HFFc6 (cell line): ENCODE measurements at regions not wholly inside any gene's neighbourhood (a gene's known extent, or its start where the extent isn't known, plus 50 kb on each side); places are given as distances from the start of the nearest gene placed in this dataset.

Experiments
- DNase-seq: peaks from one replicate; pipeline ENCODE4 v3.0.0-alpha.2; 2018
- H3K27ac Mint-ChIP-seq: 2 replicates; pipeline ENCODE4 v1.8.0; 2020; ENCODE audit warnings: mild to moderate bottlenecking, mixed read lengths
- H3K27me3 Mint-ChIP-seq: 2 replicates; pipeline ENCODE4 v1.8.0; 2021; ENCODE audit warnings: mild to moderate bottlenecking, moderate library complexity, mixed read lengths; ENCODE audit not compliant: insufficient read depth
- H3K36me3 Mint-ChIP-seq: 2 replicates; pipeline ENCODE4 v1.8.0; 2021; ENCODE audit warnings: low read depth, mixed read lengths
- H3K4me1 Mint-ChIP-seq: 2 replicates; pipeline ENCODE4 v1.8.0; 2020; ENCODE audit warnings: low read depth, mixed read lengths
- H3K4me3 Mint-ChIP-seq: 2 replicates; pipeline ENCODE4 v1.8.0; 2020; ENCODE audit warnings: mild to moderate bottlenecking, moderate library complexity, mixed read lengths
- H3K9me3 Mint-ChIP-seq: 2 replicates; pipeline ENCODE4 v1.8.0; 2020; ENCODE audit warnings: mild to moderate bottlenecking, mixed read lengths
- TF ChIP-seq, protein P1 (sequence below): fragments of 200-600 bp; sonication (generic); IDR thresholded peaks from 2 replicates; pipeline ENCODE4 v1.5.0; 2021; ENCODE audit warnings: antibody characterized with exemption, mild to moderate bottlenecking

DNA sequence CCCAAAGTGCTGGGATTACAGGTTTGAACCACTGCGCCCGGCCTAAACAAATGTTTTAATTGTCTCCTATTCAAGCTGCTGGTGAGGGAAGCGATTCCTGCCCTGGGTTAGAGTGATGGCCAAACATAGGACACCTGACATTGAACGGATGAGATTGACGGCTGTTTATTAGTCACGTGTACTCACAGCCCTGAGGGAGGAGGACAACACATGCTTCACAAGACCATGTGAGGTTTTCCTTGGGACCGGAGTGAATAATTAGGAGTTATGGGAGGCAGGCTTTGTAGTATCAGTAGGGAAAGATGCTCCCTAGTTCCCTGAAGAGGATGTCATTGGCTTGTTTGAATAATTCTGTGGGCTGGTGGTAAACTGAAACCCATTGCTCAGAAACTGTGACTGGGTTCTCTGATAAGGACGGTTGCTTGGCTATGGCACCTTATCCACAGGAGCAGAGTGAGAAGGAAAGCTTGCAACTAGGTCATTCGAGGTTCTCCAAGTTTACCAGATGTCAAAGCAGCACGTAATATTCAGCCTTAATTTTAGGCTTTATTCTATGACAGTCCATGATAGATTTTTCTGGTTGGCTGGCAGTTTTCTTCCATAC, 245.8 kb downstream of the PLA2G4A start:
- TF ChIP-seq, protein P1, sequence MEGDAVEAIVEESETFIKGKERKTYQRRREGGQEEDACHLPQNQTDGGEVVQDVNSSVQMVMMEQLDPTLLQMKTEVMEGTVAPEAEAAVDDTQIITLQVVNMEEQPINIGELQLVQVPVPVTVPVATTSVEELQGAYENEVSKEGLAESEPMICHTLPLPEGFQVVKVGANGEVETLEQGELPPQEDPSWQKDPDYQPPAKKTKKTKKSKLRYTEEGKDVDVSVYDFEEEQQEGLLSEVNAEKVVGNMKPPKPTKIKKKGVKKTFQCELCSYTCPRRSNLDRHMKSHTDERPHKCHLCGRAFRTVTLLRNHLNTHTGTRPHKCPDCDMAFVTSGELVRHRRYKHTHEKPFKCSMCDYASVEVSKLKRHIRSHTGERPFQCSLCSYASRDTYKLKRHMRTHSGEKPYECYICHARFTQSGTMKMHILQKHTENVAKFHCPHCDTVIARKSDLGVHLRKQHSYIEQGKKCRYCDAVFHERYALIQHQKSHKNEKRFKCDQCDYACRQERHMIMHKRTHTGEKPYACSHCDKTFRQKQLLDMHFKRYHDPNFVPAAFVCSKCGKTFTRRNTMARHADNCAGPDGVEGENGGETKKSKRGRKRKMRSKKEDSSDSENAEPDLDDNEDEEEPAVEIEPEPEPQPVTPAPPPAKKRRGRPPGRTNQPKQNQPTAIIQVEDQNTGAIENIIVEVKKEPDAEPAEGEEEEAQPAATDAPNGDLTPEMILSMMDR, result no peak
- H3K9me3 Mint-ChIP-seq, result peaks cover 14% of the 10 kb centered on the region; the same call in 1 of the 2 replicates
- no peaks in the 10 kb centered on the region for H3K4me1 Mint-ChIP-seq

DNA sequence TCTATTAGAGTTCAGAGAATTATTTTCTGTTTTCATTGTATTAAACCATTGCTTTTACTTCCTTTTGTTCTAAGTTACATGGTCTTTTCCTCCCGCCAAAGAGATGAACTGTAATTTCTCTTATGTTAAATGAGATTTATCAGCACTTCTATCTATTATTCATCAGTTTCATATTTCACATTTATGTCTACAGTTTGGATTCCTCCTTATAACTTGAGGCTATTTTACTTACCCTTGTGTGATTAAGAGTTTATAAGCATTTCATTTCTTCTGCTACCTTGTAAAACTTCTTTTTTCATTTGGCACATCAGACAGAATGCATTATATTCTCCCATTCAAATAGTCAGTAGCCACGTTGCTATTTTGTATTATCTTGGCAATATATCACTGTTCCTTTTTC, 248.2 kb downstream of the PLA2G4A start:
- TF ChIP-seq, protein P1, result no peak
- Mint-ChIP-seq H3K27ac (no peak overlapping the region), H3K4me3 (no peak overlapping the region), H3K4me1 (no peaks in the 10 kb centered on the region), H3K9me3 (peaks cover 14% of the 10 kb centered on the region), H3K27me3 (no peaks in the 10 kb centered on the region; the same call in 1 of the 2 replicates), H3K36me3 (no peaks in the 10 kb centered on the region)
- no peak for DNase-seq

More for the DNA sequence above, 245.8 kb downstream of the PLA2G4A start:
- H3K27me3 Mint-ChIP-seq, result no peaks in the 10 kb centered on the region; the same call in 1 of the 2 replicates
- no peak overlapping the region for H3K4me3 Mint-ChIP-seq
- H3K36me3 Mint-ChIP-seq, result no peaks in the 10 kb centered on the region
- no peak for DNase-seq
- H3K27ac Mint-ChIP-seq, result no peak overlapping the region

DNA sequence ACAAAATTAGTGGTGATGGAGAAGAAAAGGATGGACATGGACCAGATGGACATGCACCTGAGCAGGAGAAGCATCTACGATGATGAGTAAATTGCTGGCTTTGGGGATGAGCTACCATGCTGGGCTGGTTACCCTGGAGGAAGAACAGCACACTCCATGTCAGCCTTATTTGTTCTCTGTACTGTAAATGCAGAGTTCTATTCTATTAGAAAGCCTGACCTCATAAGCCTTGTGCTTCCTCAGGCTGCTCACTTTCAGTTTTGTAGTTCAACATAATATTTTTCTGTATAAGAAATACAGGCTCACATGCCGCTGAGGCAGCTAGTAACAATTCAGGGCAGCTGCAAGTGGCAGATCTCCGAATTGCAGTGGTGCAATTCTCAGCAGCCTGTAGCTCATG, 249.6 kb downstream of the PLA2G4A start:
- TF ChIP-seq, protein P1, result no peak
- no peak for DNase-seq
- peaks cover 8% of the 10 kb centered on the region for H3K9me3 Mint-ChIP-seq
- H3K4me3 Mint-ChIP-seq, result no peak overlapping the region
- no peaks in the 10 kb centered on the region for H3K4me1 Mint-ChIP-seq
- H3K27me3 Mint-ChIP-seq, result no peaks in the 10 kb centered on the region; the same call in 1 of the 2 replicates
- no peak overlapping the region for H3K27ac Mint-ChIP-seq
- H3K36me3 Mint-ChIP-seq, result no peaks in the 10 kb centered on the region

DNA sequence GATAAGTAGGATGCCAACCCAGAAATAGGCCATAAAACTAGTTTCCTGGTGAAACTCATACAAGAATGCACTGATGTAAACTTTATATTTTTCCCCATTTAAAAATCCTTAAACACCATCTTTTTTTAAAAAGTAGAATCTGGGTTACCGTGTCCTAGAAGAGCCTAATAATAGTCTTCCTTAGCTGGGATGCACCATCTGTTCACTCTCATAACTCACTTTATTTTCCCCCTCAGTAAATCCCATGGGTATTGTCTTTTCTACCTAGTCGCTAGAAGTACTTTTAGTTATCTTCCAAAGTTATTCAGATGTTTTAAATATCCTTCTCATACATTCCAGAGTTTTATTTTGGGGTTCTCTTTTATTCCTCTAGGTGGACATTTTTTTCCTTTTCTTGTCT, 250.2 kb downstream of the PLA2G4A start:
- H3K27ac Mint-ChIP-seq, result no peak overlapping the region
- TF ChIP-seq, protein P1, result no peak
- no peaks in the 10 kb centered on the region; the same call in 1 of the 2 replicates for H3K27me3 Mint-ChIP-seq
- DNase-seq, result no peak
- no peaks in the 10 kb centered on the region for H3K36me3 Mint-ChIP-seq
- H3K9me3 Mint-ChIP-seq, result peaks cover 10% of the 10 kb centered on the region
- no peak overlapping the region for H3K4me3 Mint-ChIP-seq
- H3K4me1 Mint-ChIP-seq, result no peaks in the 10 kb centered on the region

DNA sequence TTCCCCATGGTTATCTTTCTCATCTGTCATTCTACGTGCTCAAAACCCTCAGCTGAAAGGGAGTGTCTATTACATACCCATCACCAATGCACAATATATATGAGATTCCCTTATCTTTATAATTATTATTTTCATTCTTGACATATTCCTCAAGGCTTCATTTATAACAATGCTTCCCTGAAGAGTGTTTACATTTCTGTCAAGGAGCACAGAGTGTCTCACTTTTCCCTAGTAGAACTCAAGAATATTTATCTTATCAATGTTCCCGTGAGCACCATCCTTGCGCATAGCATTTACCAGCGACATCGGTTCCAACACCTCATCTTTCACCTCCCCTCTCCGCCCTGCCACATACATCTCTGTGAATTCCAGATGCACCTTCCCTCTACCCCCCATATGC, 250.6 kb downstream of the PLA2G4A start:
- Mint-ChIP-seq H3K27me3 (no peaks in the 10 kb centered on the region; the same call in 1 of the 2 replicates), H3K4me3 (no peak overlapping the region), H3K27ac (no peak overlapping the region), H3K4me1 (no peaks in the 10 kb centered on the region), H3K9me3 (peaks cover 9% of the 10 kb centered on the region), H3K36me3 (no peaks in the 10 kb centered on the region)
- TF ChIP-seq, protein P1, result no peak
- no peak for DNase-seq
